ENCODE measurements at regions not wholly inside any gene's neighbourhood (a gene's known extent, or its start where the extent isn't known, plus 50 kb on each side); places are given as distances from the start of the nearest gene placed in this dataset.

- DNase-seq: no peak
These were observed 52.6 kb upstream of the ASB17 start for GRCh38 chr1:75984781-75985180.

DNA sequence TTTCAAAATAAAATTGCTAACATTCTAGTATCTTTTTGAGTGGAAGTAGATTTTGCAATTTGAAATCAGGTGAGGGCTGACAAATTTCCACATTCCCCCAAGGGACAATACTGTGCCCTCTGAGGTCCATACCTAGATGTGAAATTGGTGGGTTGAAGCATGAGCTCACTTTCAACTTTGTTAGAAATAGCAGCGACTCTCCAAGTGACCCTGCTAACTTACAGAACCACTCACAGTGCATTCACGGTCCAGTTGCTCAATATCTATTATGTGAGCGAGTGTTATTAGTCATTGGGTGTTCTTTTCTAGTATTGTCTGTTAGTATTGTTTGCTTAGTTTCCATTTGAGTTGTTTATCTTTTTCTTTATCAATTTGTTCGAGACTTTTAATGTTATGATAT is 53.6 kb upstream of the ASB17 start:
- DNase-seq: no peak

DNA sequence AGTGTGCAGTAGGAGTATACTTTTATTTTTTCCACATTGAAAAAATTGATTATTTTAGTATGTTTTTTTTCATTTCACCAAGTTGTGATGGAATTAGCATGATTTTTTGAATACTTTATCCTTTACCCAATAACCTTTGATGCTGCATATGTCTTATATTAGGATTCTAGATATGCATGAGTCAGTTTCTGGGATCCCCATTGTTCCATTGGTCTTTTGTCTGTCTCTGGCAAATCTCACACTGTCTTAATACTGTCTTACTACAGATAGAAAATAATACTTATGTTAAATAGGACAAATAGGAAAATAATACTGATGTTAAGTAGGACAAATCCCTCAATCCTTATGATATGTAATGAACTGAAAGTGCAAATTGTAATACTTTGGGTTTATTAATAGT is 54.3 kb upstream of the ASB17 start:
- no peak for DNase-seq

- DNase-seq: no peak
These were observed 56.9 kb upstream of the ASB17 start for GRCh38 chr1:75989121-75989520.

GRCh38 chr1:75990686-75991085 is 58.5 kb upstream of the ASB17 start:
- no peak for DNase-seq

DNA sequence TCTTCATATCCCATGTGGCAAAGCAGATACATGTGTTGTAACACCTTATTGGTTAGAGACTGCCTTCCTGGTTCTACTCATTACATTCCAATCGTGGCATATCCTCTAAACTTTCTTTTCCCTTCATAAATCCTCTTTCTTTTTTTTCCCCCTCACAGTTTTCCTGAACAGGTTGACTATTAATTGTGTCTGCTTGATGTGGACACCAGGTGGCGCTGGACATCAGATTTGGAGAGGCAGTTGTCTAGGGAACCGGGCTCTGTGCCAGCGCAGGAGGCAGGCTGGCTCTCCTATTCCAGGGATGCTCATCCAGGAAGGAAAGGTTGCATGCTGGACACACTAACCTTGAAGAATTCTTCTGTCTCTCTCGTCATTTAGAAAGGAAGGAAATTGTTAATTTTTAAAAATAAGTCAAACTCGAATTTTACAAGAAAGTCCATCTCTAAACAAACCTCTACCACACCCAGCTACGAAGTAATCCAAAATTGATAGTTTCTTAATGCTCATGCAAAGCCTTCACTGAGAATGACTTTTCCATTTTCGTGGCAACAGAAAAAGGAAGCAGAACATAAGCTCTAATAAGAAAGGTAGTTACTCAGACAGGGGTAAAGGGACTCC is 59.4 kb upstream of the ASB17 start:
- peak in 4 of 5 experiments; percentile 24 to 57 (median 40) for DNase-seq

DNA sequence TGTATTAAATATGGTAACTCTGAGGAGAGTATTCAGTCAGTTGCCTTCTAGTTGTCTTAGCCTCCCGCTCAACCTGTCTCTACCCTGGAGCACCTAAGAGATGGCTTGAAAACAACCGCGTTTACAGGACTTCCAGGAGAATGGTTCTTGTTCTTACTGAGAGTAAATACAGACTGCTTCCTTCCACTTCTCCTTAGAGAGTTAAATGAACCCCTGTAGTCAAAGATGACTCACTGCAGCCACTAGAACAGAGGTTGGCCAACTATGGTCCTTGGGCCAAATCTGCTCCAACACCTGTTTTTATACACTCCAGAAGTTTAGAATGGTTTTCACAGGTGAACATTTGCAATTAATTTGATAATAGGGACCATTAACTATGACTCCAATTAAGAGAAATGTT is 60.1 kb upstream of the ASB17 start:
- no peak for DNase-seq

- no peak for DNase-seq
These were observed 61.5 kb upstream of the ASB17 start for GRCh38 chr1:75993661-75994060.

DNA sequence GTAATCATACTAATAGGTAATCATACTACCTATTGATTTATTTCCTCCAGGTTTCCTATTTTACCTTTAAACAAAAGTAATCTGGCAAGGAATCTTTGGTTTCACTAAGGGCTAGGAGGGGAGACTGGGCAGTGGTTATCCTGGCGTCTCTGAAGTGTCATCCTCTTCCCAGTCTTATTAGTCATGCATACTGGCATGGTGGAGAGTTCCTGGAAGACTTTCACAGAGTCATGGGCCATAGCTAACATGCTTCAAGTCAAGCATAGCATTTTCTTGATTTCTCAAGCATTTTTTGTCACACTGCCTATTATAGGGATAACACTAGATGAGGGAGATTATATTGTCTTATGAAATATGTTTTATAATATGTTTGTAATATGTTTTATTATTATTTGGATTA is 64.0 kb upstream of the ASB17 start:
- no peak for DNase-seq

GRCh38 chr1:75999034-75999433 is 66.8 kb upstream of the ASB17 start:
- DNase-seq: no peak

GRCh38 chr1:76003946-76004345 is 70.6 kb upstream of the ST6GALNAC3 start:
- no peak for DNase-seq

- no peak for DNase-seq
These were observed 68.8 kb upstream of the ST6GALNAC3 start for GRCh38 chr1:76005765-76006164.

DNA sequence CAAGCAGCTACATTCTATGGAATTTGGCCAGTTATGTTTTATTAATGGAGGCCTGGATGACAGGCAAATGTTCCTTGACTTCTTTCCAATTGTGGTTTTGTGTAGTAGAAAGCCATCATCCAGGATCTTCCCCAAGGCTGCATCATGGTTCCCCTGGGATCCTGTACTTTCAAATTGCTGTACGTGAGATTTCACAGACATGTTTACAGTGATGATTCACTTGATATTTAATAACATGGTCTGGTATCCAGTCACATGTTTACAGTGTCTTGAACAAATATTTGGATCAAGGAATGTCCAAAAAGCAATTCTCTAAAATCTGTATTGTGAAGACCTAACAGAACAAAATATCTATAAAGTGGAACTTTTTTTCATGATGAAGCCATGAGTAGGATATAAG is 68.3 kb upstream of the ST6GALNAC3 start:
- no peak for DNase-seq

GRCh38 chr1:76010802-76011201 is 63.7 kb upstream of the ST6GALNAC3 start:
- no peak for DNase-seq

GRCh38 chr1:76012341-76013205 is 62.0 kb upstream of the ST6GALNAC3 start:
- DNase-seq: no peak

DNA sequence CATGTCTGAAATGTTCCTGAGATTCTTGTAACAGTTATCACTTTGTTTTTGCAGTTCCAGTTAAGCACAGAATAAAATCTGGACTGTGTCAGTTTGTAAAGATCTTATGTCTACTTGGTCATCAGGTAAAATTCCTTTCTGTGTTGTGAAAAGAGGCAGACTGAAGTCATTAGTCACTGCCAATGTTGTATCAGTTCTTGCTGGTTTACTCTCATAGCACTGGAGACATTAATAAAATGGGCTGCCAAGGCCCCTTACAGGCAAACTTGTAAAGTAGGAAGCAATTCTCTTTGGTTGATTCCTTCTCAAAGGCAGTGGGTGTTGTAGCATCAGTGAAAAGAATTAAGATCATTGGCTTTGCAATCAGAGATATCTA is 61.4 kb upstream of the ST6GALNAC3 start:
- no peak for DNase-seq

DNA sequence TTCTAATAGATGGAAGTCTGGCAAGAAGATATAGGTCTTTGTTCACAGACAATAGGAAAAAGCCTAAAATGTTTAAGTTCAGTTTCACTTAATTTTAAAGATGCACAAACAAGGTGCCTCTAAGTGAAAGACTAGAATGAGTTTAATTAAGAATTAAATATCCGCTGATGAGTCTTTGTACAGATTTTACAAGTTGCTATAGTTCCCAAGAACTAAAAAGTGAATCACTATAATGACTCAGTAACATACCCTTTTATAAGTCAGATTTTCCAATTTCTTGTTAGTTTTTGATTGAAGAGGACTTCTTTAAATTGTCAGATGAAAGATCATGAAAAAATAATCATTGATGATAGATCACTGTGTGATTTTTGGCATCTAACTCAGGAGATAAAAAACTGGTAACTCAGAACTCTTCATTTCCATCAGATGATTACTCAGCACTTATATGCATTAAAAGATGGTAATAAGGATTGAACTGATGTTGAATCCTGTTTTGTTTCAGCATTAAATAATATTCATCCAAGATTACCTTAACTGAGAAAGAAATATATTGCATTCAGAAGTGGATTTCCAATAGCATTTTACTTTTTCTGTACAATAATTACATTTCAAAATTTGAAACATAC is 59.0 kb upstream of the ST6GALNAC3 start:
- DNase-seq: no peak

DNA sequence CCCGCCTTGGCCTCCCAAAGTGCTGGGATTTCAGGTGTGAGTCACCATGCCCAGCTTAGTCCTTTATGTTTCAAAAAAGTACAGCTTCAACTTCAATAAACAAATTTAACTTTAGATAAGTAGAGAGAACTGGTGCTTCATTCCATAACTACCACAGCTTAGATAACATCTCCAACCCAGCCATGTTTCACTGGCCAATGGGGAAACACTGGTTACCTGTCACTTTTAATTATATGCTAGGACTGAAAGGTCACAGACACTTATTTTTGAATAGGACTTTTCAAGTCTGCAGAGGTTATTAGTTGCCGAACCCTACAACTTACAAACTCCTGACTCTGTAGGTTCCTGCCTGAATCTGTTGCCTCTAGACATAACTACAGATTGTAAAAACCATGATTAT is 56.5 kb upstream of the ST6GALNAC3 start:
- DNase-seq: no peak

DNA sequence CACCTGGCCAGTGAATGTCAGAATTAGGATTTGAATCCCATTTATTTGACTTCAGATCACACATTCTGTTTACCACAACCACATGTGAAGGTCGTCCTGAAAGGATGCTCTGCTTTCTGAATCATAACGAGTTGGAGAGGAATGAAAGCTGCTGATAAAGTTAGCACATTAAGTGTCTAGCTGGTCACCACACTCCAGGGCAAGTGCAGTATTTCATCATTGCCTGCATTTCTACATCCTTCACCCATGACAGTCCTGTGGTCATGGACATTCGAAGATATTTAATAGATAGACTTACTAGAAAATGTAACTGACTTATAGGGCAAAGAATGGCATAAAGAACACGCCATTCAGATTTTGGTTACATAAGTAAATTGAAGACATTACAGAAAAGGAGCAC is 52.7 kb upstream of the ST6GALNAC3 start:
- no peak for DNase-seq

GRCh38 chr1:76023669-76024435 is 50.7 kb upstream of the ST6GALNAC3 start:
- DNase-seq: peak in 1 of 5 experiments; percentile 79
